Stimulated activated CD4-positive, alpha-beta T cell treated with anti-CD3 and anti-CD28 coated beads, TNF-alpha, amount 100 ng/mL, for 24 hours (primary cell): ENCODE measurements at regions not wholly inside any gene's neighbourhood (a gene's known extent, or its start where the extent isn't known, plus 50 kb on each side); places are given as distances from the start of the nearest gene placed in this dataset.
"Not testable (repeated sequence)": the region's sequence is repeated elsewhere in the genome, so short reads cannot be mapped to it uniquely, and the experiment has no call there.

Experiments
- DNase-seq, 3 experiments: peaks; one replicate each; pipeline ENCODE4 v3.0.0-alpha.2; 2020; ENCODE audit warnings: low read depth in 3 of 3

GRCh38 chr13:74289861-74290773, 155.9 kb upstream of the KLF12 start:
- no peak for DNase-seq

- DNase-seq = no peak
These were observed 154.9 kb upstream of the KLF12 start for GRCh38 chr13:74289107-74289506.

GRCh38 chr13:74288361-74288911, 154.2 kb upstream of the KLF12 start:
- DNase-seq = peak in 1 of 3 experiments; percentile 5

GRCh38 chr13:74287724-74288169, 153.5 kb upstream of the KLF12 start:
- peak; percentile 51 to 72 (median 62) for DNase-seq

GRCh38 chr13:74280795-74281490, 146.7 kb upstream of the KLF12 start:
- DNase-seq = no peak

GRCh38 chr13:74280093-74280794, 146.0 kb upstream of the KLF12 start:
- no peak for DNase-seq

- no peak for DNase-seq
These were observed 144.7 kb upstream of the KLF12 start for GRCh38 chr13:74278901-74279300.

GRCh38 chr13:74274916-74275315, 140.7 kb upstream of the KLF12 start:
- DNase-seq = no peak

- no peak for DNase-seq
These were observed 139.4 kb upstream of the KLF12 start for GRCh38 chr13:74273581-74273980.

- DNase-seq = no peak
These were observed 138.6 kb upstream of the KLF12 start for GRCh38 chr13:74272826-74273225.

GRCh38 chr13:74270018-74270417, 135.8 kb upstream of the KLF12 start:
- DNase-seq = no peak

GRCh38 chr13:74266861-74267260, 132.7 kb upstream of the KLF12 start:
- no peak for DNase-seq

GRCh38 chr13:74266309-74266708, 132.1 kb upstream of the KLF12 start:
- no peak for DNase-seq

- DNase-seq = no peak
These were observed 130.1 kb upstream of the KLF12 start for GRCh38 chr13:74264333-74264732.

- not testable (repeated sequence) for DNase-seq
These were observed 126.2 kb upstream of the KLF12 start for GRCh38 chr13:74260420-74260819.

- DNase-seq = no peak
These were observed 125.4 kb upstream of the KLF12 start for GRCh38 chr13:74259641-74260040.

GRCh38 chr13:74258961-74259360, 124.8 kb upstream of the KLF12 start:
- no peak for DNase-seq

GRCh38 chr13:74256969-74257368, 122.8 kb upstream of the KLF12 start:
- no peak for DNase-seq

- no peak for DNase-seq
These were observed 119.0 kb upstream of the KLF12 start for GRCh38 chr13:74253161-74253560.

GRCh38 chr13:74251778-74252519, 117.7 kb upstream of the KLF12 start:
- DNase-seq = no peak

- DNase-seq = no peak
These were observed 116.6 kb upstream of the KLF12 start for GRCh38 chr13:74250738-74251190.
